ENCODE measurements at regions not wholly inside any gene's neighbourhood (a gene's known extent, or its start where the extent isn't known, plus 50 kb on each side); places are given as distances from the start of the nearest gene placed in this dataset.
"Not testable (repeated sequence)": the region's sequence is repeated elsewhere in the genome, so short reads cannot be mapped to it uniquely, and the experiment has no call there.

- Mint-ChIP-seq H3K27me3 (ENCODE audit: low read depth) (no peaks in the 10 kb centered on the region; the same call in 1 of the 2 replicates), H3K4me3 (no peak overlapping the region; a peak in 1 of 5 replicates), H3K36me3 (ENCODE audit: insufficient read depth in 1 of 3, low read depth in 3 of 3) (no peaks in the 10 kb centered on the region; a peak in 2 of 7 replicates), H3K27ac (no peak overlapping the region; a peak in 1 of 7 replicates), H3K4me1 (peaks cover 14% of the 10 kb centered on the region in 2 experiments), H3K9me3 (peaks cover 1 to 4% of the 10 kb centered on the region in 2 experiments; a peak in 2 of 5 replicates)
- Histone ChIP-seq H3K4me2 (ENCODE audit: insufficient read depth, insufficient read length, low read length) (no peak overlapping the region), H4K20me1 (ENCODE audit: control insufficient read depth, insufficient read depth, insufficient read length) (no peaks in the 10 kb centered on the region), H3K9me3 (ENCODE audit: control insufficient read depth, low read depth, low read length) (no peaks in the 10 kb centered on the region), H2AFZ (ENCODE audit: low read length) (no peak overlapping the region), H2BK120ac (ENCODE audit: low read depth, low read length, poor library complexity, severe bottlenecking) (no peak overlapping the region), H4K8ac (replicated peaks; ENCODE audit: insufficient read length, low read depth, low read length) (no peak overlapping the region), H2AK5ac (ENCODE audit: insufficient read length, low read length) (no peak overlapping the region), H2BK20ac (ENCODE audit: low read depth, low read length, poor library complexity, severe bottlenecking) (no peak overlapping the region), H2BK12ac (ENCODE audit: insufficient read length, low read depth, low read length) (no peak overlapping the region), H4K5ac (ENCODE audit: insufficient read length, low read depth, low read length) (no peak overlapping the region), H2BK15ac (ENCODE audit: low read depth, low read length) (no peak overlapping the region), H3K4me1 (ENCODE audit: insufficient read depth, low read length) (no peaks in the 10 kb centered on the region), H4K91ac (ENCODE audit: insufficient read length, low read depth, low read length) (no peak overlapping the region), H3K14ac (ENCODE audit: insufficient read depth, low read length) (no peak overlapping the region), H3K23me2 (ENCODE audit: insufficient read length, low read depth, low read length, poor library complexity, severe bottlenecking) (no peaks in the 10 kb centered on the region), H3K56ac (ENCODE audit: insufficient read length, low read depth, low read length) (no peak overlapping the region), H3K79me2 (ENCODE audit: insufficient read depth, low read length) (no peaks in the 10 kb centered on the region), H3K27ac (ENCODE audit: insufficient read length, low read depth, low read length) (no peak overlapping the region), H2BK5ac (ENCODE audit: insufficient read length, low read length) (no peak overlapping the region), H3K79me1 (ENCODE audit: insufficient read depth, low read depth, low read length, poor library complexity, severe bottlenecking) (no peaks in the 10 kb centered on the region), H3K9ac (ENCODE audit: extremely low read depth, insufficient read length, low read length) (no peak overlapping the region), H3T11ph (ENCODE audit: low read length) (no peak overlapping the region), H3K18ac (ENCODE audit: insufficient read length, low read depth, low read length) (no peak overlapping the region), H3K23ac (ENCODE audit: insufficient read length, low read depth, low read length) (no peak overlapping the region), H3K4ac (ENCODE audit: low read depth, low read length) (no peak overlapping the region), H3K27me3 (ENCODE audit: insufficient read depth, low read length) (no peaks in the 10 kb centered on the region)
- TF ChIP-seq CTCF (conservative IDR thresholded peaks at IDR 0.05) = no peak
- peak; percentile 56 for DNase-seq
- WGBS (ENCODE audit: extremely low coverage, insufficient read length, low lambda C conversion rate) = no CpG with 5 or more reads among the region's 15 CpGs
These were observed 170.2 kb upstream of the PLN start for GRCh38 chr6:118377711-118378414.

DNA sequence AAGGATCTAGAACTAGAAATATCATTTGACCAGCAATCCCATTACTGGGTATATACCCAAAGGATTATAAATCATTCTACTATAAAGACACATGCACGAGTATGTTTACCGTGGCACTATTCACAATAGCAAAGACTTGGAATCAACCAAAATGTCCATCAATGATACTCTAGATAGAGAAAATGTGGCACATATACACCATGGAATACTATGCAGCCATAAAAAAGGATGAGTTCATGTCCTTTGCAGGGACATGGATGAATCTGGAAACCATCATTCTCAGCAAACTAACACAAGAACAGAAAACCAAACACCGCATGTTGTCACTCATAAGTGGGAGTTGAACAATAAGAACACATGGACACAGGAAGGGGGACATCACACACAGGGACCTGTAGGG lies 167.5 kb upstream of the PLN start:
- H3K23ac ChIP-seq (ENCODE audit: insufficient read length, low read depth, low read length) = not testable (repeated sequence)

More for the DNA sequence above, 167.5 kb upstream of the PLN start:
- H2BK15ac ChIP-seq (ENCODE audit: low read depth, low read length); H3K36me3 Mint-ChIP-seq (ENCODE audit: insufficient read depth in 1 of 3, low read depth in 3 of 3); DNase-seq; H2AK5ac ChIP-seq (ENCODE audit: insufficient read length, low read length); H3K9ac ChIP-seq (ENCODE audit: extremely low read depth, insufficient read length, low read length); H2BK120ac ChIP-seq (ENCODE audit: low read depth, low read length, poor library complexity, severe bottlenecking); H4K5ac ChIP-seq (ENCODE audit: insufficient read length, low read depth, low read length); H4K8ac ChIP-seq (replicated peaks; ENCODE audit: insufficient read length, low read depth, low read length); H3K4me2 ChIP-seq (ENCODE audit: insufficient read depth, insufficient read length, low read length); H3K79me2 ChIP-seq (ENCODE audit: insufficient read depth, low read length); H2BK5ac ChIP-seq (ENCODE audit: insufficient read length, low read length); H3K4me3 Mint-ChIP-seq; H3K27ac ChIP-seq (ENCODE audit: insufficient read length, low read depth, low read length); H3K18ac ChIP-seq (ENCODE audit: insufficient read length, low read depth, low read length); H3K56ac ChIP-seq (ENCODE audit: insufficient read length, low read depth, low read length); H3K9me3 ChIP-seq (ENCODE audit: control insufficient read depth, low read depth, low read length); H3K27me3 Mint-ChIP-seq (ENCODE audit: low read depth); H4K20me1 ChIP-seq (ENCODE audit: control insufficient read depth, insufficient read depth, insufficient read length); H3K79me1 ChIP-seq (ENCODE audit: insufficient read depth, low read depth, low read length, poor library complexity, severe bottlenecking); H3T11ph ChIP-seq (ENCODE audit: low read length); H2AFZ ChIP-seq (ENCODE audit: low read length); H3K23me2 ChIP-seq (ENCODE audit: insufficient read length, low read depth, low read length, poor library complexity, severe bottlenecking); H3K4ac ChIP-seq (ENCODE audit: low read depth, low read length); H2BK12ac ChIP-seq (ENCODE audit: insufficient read length, low read depth, low read length); H3K9me3 Mint-ChIP-seq; H4K91ac ChIP-seq (ENCODE audit: insufficient read length, low read depth, low read length); H2BK20ac ChIP-seq (ENCODE audit: low read depth, low read length, poor library complexity, severe bottlenecking); H3K27me3 ChIP-seq (ENCODE audit: insufficient read depth, low read length); H3K4me1 ChIP-seq (ENCODE audit: insufficient read depth, low read length); H3K27ac Mint-ChIP-seq; H3K14ac ChIP-seq (ENCODE audit: insufficient read depth, low read length): not testable (repeated sequence)
- WGBS (ENCODE audit: extremely low coverage, insufficient read length, low lambda C conversion rate) = no CpG with 5 or more reads among the region's 3 CpGs
- H3K4me1 Mint-ChIP-seq = peaks cover 14 to 16% of the 10 kb centered on the region in 2 experiments
